ENCODE measurements at regions not wholly inside any gene's neighbourhood (a gene's known extent, or its start where the extent isn't known, plus 50 kb on each side); places are given as distances from the start of the nearest gene placed in this dataset.

DNA sequence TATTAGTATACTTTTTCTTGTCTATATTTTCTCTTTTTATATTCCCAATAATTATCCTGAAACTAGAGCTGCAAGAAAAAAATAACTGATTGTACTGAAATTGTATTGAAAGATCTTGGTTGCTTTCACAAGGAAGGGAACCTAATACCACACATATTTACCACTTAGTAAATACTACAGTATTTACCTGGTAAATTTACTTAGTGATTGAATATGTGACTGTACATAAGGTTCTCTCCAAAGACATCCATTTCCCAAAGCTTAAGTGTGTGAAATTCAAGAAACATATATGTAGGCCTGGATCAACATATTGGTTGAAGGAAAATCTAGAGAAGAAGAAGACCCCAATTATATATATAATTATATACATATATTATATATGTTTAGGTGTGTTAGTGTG, 1272.7 kb downstream of the C4orf33 start:
- DNase-seq = no peak

DNA sequence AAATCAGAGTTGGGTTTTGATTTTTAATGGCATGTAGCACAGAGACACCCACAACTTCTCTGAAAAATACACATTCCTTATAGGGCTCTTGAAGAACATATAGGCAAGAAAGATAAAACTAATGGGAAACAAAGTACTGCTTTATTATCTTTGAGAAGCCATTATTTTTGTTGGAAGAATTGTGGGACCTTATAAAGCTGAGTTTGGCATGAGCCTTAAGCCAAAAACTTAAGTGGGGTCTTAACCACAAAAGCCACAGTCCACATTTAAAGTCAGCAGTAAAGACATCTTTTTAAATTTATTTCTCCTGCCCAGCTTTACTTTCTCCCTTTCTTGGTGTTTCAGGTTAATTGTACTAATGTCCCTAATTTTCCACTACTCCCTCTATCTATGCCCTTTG, 1297.3 kb downstream of the C4orf33 start:
- DNase-seq = no peak

DNA sequence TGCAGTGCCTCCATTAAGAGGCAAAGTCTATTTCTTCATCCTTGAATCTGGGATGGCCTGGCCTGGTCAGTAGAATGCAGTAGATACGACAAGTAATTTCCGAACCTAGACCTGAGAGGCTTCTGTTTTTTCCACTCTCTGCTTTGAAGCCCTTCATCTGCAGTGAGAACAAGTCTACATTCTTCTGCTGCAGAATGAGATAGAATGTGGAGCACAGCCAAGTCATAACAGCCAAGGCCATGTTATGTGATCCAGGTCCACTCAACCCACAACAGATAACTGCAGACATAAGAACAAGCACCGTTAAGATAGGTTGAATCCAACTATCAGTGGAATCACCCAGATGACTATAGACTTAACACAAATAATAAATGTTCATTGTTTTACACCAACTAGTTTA, 1297.7 kb downstream of the C4orf33 start:
- no peak for DNase-seq

DNA sequence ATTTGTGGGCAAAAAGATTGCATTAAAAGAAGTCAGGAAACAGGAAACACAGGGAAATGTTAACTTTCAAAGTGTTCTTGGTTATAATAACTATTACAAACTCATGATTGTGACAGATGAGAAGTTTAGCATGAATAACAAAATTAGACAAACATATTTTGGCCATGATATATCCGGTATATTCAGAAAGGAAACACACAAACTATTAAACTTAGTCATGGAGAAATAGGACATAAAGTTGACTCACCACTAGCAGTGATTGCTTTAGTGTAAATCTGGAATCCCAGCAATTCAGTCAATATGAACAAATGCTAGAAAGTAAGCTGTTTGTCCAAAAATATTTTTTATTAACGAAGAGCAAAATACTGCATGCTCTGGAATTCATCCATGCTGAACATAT, 1299.9 kb downstream of the C4orf33 start:
- DNase-seq = no peak

DNA sequence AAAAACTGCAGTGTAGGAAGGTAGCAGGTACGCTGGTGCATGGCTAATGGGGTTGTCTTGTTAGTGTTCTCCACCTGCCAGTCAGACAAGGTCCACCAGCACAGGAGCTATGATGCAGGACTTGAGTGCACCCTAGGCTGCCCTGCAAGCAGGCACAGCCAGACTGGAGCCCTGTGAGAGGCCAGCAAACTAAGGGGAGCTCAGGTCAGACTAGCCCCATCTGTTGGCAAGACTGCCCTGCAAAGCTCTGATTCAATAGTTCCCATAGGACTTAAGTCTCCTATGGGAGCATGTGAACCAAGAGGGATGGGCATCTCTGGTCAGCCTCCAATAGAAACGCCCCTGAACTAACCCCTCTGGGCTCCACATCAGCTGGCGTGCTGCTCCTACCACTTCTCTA, 1307.3 kb downstream of the C4orf33 start:
- DNase-seq = no peak

DNA sequence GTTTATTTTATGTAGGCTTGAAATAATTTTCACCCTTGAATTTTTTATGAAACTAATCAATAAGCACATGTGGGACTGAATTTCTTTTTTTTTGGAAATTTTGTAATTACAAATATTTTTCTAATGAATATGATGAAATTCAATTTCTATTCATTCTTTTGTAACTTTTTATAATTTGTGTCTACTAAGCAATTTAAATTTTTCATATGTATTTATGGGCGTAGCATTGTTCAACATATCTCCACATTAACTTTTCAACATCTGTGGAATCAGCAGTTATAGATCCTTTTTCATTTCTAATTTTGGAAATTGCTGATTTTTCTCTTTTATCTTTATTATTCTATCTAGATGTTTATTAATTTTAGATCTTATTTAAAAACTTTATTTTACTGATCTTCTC, 1320.3 kb downstream of the C4orf33 start:
- no peak for DNase-seq

DNA sequence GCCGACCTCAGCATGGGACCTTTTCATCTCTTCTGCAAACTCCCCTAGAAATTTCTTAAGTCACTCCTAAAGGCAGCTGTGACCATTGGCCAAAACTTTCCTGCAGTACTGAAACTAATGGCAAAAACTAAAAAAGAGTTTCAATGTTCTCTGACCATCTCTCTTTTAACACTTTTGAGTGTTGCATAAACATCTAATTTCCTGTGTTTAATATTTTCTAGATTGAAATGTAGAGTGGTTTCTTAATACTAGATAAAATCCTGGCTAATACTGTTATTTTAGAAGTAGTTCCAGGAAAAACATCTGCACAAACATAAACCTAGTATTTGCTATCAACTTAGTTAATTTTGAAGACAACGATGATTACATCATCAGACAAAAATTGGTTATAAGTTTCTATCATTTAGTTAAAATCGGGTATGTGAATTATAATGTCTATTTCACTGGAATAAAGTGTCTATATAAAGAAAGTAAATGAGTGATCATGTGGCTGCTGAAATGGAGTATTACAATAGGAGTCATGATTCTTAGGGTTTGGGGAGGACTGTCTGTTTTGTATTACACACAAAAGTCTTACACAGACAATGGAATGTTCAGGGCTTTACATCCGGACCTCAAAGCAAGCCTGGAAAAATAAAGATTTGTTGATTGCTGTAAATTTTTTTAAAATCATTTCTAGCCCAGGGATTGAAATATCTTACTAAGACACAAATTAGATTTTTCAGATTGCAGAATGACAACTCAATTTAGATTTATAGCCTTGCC, 1323.4 kb downstream of the C4orf33 start:
- DNase-seq = no peak

DNA sequence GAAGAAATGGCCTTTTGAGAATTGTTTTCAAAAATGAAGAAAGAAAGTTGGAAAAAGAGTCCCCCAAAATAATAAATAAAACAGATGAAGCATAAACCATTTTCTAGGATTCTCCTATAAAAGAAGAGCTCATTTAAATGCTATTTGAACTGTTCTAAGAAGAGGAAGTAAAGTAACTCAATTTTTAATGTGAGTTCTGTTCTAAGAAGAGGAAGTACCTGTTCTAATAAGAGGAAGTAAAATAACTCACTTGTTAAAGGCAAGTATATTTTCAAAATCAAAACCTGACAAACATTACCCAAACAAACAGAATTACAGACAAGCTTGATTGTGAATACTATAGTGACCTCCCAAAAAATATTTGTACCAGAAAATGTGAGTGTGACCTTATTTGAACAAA, 1326.3 kb downstream of the C4orf33 start:
- DNase-seq = no peak

DNA sequence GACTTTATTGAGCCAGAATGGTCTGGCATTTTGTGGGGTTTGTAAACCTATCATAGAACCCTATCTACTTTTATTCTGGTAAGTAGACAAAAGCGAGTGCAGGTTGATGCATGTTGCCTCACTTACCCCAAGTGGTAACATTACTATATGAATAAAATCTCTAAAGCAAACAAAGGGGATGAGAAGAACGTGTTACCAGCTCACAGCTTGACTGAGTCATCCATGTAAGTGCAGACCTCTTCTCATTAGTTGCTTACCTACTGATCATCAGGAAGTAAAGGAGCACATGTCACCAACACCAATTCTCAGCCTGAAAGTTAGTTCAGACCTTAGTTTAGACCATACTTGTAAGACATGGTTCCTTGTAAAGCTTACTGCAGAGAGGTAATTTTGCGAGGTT, 1328.3 kb downstream of the C4orf33 start:
- DNase-seq = no peak

DNA sequence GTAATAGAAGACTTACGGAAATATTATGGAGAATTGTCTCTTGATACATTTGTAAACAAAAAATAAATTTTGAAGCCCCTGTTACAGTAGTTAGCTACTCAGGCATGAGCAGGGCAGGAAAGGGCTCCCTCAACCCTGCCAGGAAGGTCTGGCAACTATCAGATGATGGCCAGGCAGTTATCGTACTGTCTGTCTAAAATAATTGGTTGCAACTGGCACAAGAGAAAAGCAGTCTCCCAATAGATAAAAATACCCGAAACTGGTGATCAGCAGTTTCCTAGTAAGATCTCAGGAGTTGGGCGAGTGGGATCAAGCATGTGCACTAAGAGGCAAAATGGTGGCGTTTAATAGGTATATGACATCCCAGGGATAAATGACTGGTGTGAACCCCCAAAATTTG, 1336.3 kb downstream of the C4orf33 start:
- no peak for DNase-seq

DNA sequence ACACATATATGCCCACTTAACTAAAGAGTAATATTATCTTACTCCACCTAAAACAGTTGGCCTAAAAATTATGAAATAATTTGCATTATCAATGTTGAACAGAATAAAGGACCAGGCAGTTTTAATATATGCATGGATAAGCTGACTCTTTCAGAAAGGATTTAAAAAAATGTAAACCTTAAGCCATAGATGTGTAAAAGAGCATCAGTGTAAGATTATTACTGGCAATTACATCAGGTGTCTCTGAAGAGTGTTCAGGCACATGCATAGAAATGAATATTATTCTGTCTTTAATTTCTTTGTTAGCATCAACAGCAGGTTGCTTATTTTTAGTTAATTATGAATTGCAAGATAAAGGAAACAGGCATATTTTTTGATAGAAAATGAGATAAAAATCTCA, 1353.8 kb downstream of the C4orf33 start:
- no peak for DNase-seq

DNA sequence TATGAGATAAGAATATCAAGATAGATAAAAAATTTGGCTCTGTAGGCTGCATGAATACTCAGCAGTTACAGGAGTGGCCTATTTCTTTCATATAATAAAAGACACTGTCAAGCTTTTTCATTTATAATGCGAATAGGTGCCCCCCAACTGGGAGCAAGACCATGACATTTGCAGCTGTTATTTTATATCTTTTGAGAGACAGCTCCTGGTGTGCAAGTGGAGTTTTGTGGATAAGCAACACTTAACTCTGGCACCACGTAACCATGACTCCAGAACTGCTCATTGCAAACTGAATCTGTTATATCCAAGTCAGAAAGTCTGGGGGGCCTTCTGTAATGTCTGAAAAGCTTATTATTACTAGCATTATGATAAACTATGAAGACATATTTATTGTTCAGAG, 1372.4 kb downstream of the C4orf33 start:
- no peak for DNase-seq

DNA sequence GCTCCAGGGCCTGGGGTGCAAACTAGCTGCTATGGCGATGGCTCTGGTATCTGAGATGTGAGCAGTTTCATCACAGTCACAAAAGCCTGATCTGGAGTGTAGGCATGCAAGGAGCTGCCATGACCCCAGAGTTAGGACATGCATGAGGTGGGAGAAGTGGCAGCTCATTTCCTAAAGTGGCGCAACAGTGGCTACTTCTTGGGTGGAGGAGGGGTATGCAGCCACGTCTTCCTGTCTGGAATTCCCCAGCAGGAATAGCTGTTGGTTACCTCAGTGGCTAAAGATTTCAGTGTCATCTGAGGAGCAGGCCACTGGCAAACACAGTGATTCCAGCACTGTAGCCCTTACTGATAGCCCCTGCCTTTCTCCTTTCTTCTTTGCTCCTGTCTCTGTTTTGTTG, 1382.5 kb downstream of the C4orf33 start:
- no peak for DNase-seq

DNA sequence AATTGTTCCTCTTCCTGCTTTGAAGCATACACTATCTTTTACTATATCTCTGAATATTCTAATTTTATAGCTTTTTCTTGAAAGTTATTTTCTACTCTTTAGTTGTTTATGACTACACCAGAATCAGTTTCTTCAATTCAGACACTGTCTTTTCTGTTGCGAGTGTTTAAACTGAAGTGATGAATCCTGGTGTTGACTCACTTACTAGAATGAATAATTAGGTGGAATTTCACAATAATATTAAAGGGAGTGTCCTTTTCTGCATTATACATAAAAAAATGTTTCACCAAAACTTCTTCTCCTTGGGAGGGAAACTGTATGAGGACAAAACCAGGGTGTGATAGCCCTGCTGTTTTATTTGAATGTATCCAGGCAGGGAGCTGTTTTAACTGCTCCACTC, 1383.1 kb downstream of the C4orf33 start:
- DNase-seq = no peak

DNA sequence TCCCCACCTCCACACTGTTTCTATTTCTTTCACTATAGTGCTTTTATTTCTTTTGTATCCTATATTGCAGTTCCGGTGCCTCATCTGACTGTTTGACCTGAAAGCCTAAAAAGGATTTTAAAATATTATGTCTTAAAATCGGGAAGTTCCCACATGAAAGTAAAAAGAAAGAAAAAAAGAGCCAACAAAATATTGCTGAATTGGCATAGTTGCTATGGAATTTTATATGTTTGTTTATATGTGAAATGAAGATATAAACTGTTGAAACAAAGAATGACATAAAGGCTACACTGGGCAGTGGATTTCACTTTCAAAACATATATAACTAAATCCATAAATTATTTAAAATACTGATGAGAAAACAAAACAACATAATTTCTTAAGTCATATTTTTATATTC, 1383.7 kb downstream of the C4orf33 start:
- no peak for DNase-seq

DNA sequence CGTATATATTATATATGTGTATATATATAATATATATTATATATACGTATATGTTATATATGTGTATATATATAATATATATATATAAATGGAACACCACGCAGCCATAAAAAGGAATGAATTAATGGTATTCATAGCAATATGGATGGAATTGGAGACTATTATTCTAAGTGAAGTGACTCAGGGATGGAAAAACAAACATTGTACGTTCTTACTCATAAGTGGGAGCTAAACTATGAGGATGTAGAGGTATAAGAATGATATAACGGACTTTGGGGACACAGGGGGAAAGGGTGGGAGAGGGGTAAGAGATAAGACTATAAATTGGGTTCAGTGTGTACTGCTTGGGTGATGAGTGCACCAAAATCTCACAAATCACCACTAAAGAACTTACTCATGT, 1388.9 kb downstream of the C4orf33 start:
- no peak for DNase-seq

DNA sequence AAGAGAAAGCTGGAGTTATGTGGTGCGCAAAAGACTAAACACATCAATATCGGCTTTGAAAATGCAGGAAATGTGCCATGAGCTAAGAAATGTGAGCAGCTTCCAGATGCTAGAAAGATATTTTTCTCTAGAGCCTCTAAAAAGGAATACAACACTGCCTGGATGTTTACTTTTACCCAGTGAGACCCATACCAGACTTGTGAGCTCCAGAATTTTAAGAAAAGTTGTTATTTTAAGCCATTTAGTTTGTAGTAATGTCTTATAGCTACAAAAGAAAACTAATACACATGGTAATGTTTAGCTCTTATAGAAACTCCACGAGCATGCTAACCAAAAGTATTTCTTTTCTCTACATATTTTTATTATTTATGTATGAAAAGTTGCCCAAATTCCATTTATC, 1389.4 kb downstream of the C4orf33 start:
- no peak for DNase-seq

DNA sequence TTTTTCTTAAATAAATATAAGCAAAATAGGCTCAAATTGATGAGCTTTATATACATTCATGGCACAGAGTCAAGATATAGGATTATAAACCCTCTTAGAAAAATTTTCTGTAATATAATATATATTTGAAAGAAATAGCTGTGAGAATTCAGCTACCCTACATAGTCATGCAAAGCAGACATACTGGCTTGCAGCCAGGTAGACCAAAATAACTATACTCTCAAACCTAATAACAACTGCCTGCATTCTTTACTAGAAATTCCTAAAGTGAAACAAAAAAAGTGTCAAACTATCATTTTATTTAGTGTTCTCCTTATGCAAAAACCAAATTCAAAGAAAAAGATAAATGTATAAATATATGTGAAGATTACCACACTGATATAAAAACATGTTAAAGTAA, 1390.2 kb downstream of the C4orf33 start:
- DNase-seq = no peak

DNA sequence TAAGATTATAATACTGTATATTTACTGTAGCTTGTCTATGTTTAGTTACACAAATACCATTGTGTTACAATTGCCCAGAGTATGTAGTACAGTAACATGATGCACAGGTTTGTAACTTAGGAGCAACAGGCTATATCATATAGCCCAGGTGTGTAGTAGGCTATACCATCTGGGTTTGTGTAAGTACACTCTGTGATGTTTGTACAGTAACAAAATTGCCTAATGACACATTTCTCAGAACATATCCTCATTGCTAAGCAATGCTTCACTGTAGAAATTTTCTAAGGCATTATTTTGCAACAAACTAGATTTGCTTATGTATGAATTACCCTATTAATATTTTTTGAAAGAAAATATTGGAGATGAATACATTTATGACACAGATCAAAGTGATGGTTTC, 1390.9 kb downstream of the C4orf33 start:
- DNase-seq = no peak

DNA sequence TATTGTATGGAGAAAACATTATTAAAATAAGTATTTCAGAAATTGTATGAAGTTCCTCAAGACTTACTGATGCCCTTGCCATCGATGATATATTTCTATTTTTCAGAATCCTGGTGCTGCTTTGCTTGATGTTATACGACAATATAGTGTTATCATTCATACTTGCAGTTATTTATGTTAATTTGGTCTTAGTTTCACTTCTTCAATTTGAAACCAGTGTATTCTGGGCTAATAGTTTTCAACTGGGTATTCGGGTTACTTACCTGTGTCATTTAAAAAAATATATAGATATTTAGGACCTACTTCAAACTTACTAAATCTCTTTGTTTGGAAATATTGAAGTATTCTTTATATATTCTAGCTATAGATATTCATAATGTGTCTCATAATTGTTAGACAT, 1414.7 kb downstream of the C4orf33 start:
- DNase-seq = no peak

DNA sequence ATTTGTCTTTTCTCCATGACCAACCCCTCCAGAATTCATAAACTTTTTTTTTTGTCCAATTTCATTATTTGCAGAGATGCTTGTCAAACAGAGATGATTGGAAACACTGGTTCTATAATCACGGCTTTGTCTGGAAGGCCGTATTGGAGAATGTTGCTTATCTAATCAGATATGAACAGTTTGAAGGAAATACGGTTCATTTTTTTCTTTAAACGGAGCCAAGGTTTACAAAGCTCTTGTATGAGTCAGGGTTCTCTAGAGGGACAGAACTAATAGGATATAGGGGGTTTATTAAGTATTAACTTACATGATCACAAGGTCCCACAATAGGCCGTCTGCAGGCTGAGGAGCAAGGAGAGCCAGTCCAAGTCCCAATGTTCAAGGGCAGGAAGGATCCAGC, 1415.8 kb downstream of the C4orf33 start:
- no peak for DNase-seq

DNA sequence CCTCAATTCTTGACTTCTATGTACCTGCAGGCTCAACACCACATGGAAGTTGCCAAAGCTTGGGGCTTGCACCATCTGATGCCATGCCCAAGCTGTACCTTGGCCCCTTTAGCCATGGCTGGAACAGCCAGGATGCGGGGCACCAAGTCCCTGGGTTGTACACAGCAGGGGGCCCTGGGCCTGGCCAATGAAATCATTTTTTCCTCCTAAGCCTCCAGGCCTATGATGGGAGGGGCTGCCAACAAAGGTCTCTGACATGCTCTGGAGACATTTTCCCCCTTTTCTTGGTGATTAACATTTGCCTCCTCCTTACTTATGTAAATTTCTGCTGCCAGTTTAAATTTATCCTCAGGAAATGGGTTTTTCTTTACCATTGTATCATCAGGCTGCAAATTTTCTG, 1428.1 kb downstream of the C4orf33 start:
- no peak for DNase-seq

DNA sequence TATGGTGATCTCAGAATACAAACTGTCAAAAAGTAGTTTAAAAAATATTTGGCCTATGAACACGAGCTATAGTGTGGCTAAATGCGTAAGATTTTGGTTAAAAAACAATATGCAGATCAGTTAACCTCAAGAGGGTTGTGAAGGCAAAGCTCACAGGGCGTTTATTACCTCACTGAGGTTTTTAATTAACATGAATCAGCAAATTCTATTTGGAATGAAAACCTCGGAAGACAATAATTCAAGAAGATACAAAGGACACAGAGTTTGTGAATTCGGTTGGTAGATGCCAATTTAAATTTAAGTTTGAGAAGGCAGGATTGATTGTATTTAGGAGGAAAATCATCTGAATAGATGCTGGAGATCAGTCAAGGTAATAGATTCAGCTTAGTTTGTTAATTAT, 1434.6 kb downstream of the C4orf33 start:
- no peak for DNase-seq

DNA sequence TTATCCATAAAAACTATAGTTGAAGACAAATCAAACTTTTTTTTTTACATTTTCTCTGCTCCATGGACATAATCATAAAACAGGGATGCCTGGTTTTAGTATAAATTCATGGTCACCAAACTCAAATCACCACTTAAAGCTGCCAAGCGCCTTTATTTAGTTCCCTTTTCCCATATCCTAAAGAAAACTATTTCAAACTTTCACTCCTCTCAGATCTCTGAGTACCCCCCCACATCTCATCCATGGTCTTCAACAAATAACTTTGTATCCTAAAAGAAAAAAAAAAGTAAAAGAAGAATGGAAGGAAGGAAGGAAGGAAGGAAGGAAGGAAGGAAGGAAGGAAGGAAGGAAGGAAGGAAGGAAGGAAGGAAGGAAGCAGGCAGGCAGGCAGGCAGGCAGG, 1438.7 kb downstream of the C4orf33 start:
- no peak for DNase-seq

DNA sequence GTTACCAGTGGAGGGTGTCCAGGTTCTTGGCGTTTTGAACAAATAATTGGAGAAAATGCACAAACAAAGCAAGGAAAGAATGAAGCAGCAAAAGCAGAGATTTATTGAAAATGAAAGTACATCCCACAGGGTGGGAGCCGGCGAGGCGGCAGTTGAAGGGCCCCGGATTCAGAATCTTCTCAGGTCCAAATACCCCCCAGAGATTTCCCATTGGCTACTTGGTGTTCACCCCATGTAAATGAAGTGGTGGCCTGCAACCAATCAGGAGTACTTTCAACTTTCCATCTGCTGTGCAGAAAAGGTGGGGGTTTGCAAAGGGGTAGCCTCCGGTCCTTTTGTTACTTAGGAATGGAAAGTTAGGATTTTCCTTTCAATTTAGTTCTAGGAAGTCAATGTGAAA, 1447.0 kb downstream of the C4orf33 start:
- no peak for DNase-seq

DNA sequence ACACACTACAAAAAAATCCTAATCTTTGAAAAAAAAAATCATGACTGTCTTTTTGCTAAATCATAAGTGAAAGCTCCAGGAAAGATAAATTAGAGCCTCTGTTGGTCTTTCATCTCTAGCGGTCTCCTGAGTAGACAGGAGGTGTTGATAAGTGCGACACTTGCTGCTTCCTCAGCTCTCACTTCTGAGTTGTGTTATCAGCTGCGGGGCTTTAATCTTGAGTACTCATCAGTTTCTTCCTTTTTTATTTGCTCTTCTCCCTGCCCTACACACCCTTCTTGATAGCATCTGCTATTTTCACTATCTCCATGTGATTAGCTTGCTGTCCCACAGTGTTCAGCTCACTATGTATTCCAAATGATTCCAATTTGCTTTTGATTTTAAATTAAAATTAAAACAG, 1449.2 kb downstream of the C4orf33 start:
- DNase-seq = no peak

Measured in T-helper 1 cell (primary cell).